Amniotic stem cell (primary cell): ENCODE measurements at regions not wholly inside any gene's neighbourhood (a gene's known extent, or its start where the extent isn't known, plus 50 kb on each side); places are given as distances from the start of the nearest gene placed in this dataset.

ENCODE experiments used
- DNase-seq: peaks from one replicate; lab custom pipeline; 2025; lab: John Stamatoyannopoulos, UW

- no peak for DNase-seq
These were observed 1183.9 kb downstream of the SLITRK1 start for GRCh38 chr13:82698383-82698782.

GRCh38 chr13:82693607-82694006, 1188.7 kb downstream of the SLITRK1 start:
- DNase-seq = no peak

GRCh38 chr13:82688400-82688994, 1193.8 kb downstream of the SLITRK1 start:
- no peak for DNase-seq

GRCh38 chr13:82687884-82688283, 1194.4 kb downstream of the SLITRK1 start:
- no peak for DNase-seq

DNA sequence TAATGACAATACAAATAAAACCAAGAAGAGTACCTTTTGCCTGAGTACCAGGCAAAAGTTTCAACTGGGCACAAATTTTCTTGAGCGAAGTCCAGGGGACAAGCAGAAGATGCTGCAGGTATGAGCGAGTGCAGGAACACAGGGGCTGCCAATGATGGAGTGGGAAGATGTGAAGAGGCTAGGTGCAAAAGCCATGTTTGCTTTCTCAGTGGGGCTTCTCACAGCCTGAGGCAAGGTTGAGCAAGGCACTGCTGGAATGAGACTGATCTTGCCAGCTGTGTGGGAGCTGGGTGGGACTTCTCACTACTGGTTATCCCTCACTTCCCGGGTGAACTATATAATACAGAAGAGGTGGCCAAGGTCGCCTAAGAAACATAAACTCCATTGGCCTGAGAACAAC, 1200.7 kb downstream of the SLITRK1 start:
- DNase-seq = no peak

GRCh38 chr13:82678052-82678451, 1204.2 kb downstream of the SLITRK1 start:
- no peak for DNase-seq

DNA sequence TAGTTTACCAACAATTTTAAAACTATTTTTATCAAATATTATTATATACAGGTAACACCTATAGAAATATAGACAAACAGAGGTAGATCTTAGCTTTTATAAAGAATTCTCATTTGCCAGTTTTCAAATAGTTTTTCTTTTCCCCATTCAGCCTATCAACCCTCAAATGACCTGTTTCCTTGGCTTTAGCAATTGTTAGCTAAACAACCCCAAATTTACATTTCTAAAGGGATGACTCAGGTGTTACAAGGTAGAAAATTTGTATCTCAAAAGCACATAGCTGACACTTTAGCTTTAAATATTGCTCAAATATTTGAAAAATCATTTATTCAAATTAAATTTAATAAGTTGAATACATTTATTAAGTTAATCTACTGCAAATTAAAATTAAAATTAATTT, 1207.2 kb downstream of the SLITRK1 start:
- DNase-seq = no peak

DNA sequence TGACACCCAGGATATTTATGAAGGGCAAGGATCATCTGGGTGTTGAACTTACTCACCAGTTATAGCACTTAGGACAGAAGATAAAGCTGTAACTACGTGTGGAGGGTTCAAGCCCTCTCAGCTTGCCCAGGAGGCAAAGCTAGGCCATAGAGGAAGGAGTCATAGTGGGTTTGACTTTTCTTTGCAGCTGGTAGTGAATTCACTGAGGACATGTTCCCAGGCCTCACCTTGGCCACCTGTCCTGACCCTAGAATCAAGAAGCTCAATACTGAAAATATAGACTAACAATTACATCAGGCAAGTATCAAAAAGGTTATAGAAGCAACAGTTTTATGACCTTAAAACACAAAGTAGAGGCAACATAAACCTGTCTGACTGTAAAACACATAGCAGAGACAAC, 1207.7 kb downstream of the SLITRK1 start:
- no peak for DNase-seq

DNA sequence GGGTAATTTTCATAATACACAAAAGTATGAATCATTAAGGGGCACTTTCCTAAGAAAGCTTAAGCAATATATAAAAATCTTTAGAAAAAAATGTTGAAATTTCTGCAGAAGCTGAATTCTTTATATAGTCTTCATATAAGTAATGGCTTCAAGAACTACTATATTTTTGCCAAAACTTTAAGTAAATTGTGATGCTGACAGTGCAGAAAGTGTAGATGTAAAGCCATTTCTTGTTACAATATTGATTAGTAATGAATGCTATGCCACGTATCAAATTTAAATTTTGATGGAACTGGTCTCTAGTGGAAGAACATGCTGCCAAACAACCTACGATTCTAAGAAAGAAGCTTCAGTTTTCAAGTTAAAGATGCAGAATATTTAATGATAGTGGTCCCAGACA, 1210.0 kb downstream of the SLITRK1 start:
- DNase-seq = no peak

- DNase-seq = no peak
These were observed 1218.1 kb downstream of the SLITRK1 start for GRCh38 chr13:82664183-82664582.

DNA sequence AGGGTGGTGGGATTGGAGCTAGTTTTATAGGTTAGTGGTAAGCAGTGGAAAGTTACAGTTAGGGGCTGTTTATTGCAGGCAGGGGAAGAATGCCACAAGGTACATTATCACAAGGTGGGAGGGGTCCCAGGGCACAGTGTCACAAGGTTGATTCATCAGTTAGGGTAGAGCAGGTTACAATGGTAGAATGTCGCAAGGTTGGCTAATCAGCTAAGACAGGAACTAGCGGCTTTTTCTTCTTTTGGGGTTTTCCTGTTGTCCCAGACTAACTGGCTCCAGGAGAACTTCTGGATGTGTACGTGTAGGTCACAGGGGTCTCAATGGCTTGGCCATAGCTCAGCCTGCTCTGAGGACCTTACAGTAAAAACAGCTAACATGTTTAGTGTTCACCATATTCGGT, 1221.1 kb downstream of the SLITRK1 start:
- no peak for DNase-seq

GRCh38 chr13:82658811-82659210, 1223.5 kb downstream of the SLITRK1 start:
- DNase-seq = no peak

- DNase-seq = no peak
These were observed 1224.8 kb downstream of the SLITRK1 start for GRCh38 chr13:82657471-82657870.

GRCh38 chr13:82654861-82655855, 1227.1 kb downstream of the SLITRK1 start:
- DNase-seq = peak; percentile 35

DNA sequence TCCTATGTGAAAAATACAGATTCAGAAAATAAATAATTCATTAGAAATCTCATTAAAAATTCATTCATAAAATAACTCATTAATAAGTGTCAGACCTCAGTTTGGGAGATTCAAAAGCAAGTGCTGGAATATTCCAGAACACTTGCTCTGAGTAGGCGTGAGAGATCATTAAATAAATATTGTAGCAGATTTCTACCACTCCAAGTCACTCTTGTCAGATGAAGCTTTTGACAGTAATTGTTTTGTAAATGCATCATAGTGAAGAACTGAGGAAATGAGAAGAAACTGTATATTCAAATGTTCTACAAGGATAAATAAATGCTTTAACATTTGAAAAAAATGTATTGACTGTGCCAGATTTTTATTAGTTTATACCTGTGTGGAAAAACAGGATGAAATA, 1228.1 kb downstream of the SLITRK1 start:
- no peak for DNase-seq

DNA sequence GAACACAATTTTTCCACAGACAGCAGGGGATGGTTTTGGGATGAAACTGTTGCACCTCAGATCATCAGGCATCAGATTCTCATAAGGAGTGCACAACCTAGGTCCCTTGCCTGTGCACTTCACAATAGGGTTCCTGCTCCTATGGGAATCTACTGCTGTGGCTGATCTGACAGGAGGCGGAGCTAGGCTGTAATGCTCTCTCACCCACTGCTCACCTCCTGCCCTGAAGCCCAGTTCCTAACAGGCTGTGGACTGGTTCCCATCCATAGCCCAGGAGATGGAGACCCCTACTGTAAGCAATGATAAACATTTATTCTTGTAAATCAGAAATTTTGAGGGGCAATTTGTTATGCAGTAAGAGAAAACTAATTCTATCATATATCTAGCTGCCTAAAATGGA, 1234.7 kb downstream of the SLITRK1 start:
- no peak for DNase-seq

DNA sequence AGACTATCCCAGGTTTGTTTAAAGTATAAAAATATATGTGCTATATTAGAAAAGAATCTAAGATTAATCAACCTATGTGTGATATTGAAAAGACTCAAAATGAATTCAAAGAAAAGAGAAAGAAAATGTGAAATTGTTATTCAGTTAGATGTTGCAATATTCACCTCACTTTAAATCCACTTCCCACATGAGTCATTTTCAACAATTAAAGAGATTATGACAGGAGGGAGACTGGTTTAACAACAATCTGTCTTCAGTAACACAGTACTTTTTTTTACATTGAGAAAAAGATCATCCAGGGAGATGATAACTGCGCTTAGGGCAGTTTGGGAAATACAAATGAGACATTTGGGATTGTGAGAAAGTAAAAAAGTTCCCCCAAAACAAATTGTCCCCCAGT, 1246.2 kb downstream of the SLITRK1 start:
- no peak for DNase-seq

GRCh38 chr13:82634946-82635345, 1247.3 kb downstream of the SLITRK1 start:
- DNase-seq = no peak

DNA sequence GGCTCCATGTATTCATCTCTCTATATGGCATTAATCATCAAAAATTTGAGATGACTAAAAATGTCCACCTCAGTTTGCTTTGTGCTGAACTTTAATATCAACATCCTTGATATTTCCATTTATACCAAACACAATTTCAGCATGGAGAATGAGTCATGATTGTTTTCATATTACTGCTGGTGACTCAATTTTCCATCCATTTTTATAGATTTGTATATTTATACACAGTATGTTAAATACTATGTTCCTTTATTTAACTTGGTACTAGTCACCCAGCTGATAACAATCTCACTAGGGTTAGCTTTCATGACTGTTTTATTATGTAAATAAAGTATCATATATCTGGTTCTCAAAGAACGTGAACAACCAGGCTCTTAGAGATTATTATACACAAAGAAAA, 1255.1 kb downstream of the SLITRK1 start:
- DNase-seq = peak; percentile 74

DNA sequence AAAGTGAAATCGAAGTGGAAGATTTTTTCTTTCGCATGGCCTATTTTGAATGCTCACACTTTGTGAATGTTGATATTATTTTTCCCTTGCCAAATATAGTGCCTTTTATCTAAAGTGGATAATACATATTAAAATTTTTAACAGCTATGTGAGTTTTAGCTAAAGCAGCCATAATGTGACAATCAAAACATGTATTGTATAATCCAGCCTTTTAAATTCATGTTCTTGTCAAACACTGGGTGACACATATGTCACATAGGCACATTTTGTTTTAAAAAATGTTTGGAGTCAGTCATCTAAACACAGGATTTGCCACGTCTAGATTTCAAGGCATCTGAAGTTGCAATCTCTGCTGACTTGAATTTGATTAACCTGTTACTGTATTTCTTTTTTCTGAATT, 1256.6 kb downstream of the SLITRK1 start:
- DNase-seq = no peak

DNA sequence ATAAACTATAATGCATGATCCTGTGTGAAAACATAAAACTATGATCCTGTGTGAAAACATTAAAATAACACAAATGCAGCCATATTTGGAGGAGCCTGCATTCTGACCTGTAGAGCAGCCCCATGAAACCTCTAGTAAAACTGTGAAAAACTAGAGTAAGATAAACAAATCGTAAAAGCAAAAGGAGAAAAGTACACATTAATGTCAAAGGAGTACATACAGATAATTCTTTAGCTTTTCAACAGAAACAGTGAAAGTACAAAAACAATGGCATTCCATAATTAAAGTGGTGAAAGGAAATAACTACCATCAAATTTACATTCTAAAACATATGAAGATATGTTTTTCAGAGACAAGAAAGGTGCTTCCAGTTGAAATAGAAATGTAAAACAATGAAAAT, 1267.2 kb downstream of the SLITRK1 start:
- no peak for DNase-seq

DNA sequence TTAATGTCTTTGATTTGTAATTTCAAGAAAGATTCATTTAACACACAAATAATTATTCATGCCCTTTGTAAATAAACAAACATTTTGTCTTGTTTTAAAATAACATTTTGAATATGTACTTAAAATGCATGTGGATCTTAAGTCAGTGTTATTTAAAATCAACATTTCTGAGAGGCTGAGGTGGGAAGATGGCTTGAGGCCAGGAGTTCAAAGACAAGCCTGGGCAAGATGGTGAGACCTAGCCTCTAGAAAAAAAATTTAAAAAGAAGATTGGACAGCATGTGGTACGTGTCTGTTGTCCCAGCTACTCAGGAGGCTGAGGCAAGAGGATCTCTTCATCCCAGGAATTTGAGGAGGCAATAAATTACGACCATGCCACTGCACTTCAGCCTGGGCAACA, 1268.2 kb downstream of the SLITRK1 start:
- no peak for DNase-seq

GRCh38 chr13:82606008-82606407, 1276.3 kb downstream of the SLITRK1 start:
- DNase-seq = no peak
